ENCODE measurements at regions not wholly inside any gene's neighbourhood (a gene's known extent, or its start where the extent isn't known, plus 50 kb on each side); places are given as distances from the start of the nearest gene placed in this dataset.

DNA sequence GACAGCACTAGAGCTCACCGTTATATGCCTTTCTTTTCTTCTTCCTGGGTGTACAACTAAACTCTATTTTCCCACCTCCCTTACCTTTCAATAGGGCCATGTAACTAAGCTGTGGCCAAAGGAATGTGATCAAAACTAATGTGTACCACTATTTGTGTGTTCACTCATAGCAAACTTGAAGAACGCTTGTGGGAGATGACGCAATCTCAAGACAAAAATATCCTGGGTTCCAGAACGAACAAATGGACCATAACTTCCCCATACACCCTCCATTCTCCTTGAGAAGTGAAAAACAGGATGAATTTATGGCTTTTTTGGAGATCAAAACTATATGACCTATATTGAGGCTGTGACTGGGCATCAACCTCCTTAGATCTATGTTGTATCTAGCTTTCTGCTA lies 139.7 kb upstream of the GLRA2 start:
- Histone ChIP-seq H3K36me3 (no peaks in the 10 kb centered on the region), H3K27me3 (no peaks in the 10 kb centered on the region), H3K4me3 (no peak overlapping the region), H3K4me1 (no peaks in the 10 kb centered on the region), H3K27ac (no peak overlapping the region), H3K9me3 (no peaks in the 10 kb centered on the region)
- DNase-seq (ENCODE audit: low spot score in 2 of 2): no peak
- TF ChIP-seq EP300 (IDR thresholded peaks at IDR 0.05) (no peak), POLR2A (IDR thresholded peaks at IDR 0.05) (no peak)
- TF ChIP-seq, protein P1, sequence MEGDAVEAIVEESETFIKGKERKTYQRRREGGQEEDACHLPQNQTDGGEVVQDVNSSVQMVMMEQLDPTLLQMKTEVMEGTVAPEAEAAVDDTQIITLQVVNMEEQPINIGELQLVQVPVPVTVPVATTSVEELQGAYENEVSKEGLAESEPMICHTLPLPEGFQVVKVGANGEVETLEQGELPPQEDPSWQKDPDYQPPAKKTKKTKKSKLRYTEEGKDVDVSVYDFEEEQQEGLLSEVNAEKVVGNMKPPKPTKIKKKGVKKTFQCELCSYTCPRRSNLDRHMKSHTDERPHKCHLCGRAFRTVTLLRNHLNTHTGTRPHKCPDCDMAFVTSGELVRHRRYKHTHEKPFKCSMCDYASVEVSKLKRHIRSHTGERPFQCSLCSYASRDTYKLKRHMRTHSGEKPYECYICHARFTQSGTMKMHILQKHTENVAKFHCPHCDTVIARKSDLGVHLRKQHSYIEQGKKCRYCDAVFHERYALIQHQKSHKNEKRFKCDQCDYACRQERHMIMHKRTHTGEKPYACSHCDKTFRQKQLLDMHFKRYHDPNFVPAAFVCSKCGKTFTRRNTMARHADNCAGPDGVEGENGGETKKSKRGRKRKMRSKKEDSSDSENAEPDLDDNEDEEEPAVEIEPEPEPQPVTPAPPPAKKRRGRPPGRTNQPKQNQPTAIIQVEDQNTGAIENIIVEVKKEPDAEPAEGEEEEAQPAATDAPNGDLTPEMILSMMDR (IDR thresholded peaks at IDR 0.05): no peak
- 82 to 86% methylated on average over 4 of the region's 4 CpGs for WGBS, 2 donors

DNA sequence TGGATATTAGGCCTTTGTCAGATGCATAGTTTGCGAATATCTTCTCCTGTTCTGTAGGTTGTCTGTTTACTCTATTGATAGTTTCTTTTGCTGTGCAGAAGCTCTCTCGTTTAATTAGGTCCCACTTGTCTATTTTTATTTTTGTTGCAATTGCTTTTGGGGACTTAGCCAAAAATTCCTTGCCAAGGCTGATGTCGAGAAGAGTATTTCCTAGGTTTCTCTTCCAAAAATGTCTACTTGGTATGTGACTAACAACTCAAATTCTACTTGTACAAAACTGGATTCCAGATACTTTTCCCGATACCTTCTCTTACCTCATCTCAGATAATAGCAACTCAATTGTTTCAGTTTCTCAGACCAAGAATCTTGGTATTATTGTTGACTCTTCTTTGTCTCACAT lies 142.4 kb upstream of the GLRA2 start:
- Histone ChIP-seq H3K4me3 (no peak overlapping the region), H3K27me3 (no peaks in the 10 kb centered on the region), H3K36me3 (no peaks in the 10 kb centered on the region), H3K9me3 (no peaks in the 10 kb centered on the region), H3K4me1 (no peaks in the 10 kb centered on the region), H3K27ac (no peak overlapping the region)
- no peak for DNase-seq (ENCODE audit: low spot score in 2 of 2)
- TF ChIP-seq EP300 (IDR thresholded peaks at IDR 0.05): no peak
- no peak for TF ChIP-seq POLR2A (IDR thresholded peaks at IDR 0.05)
- TF ChIP-seq, protein P1 (IDR thresholded peaks at IDR 0.05): no peak
- 40 to 57% methylated on average over 4 of the region's 4 CpGs for WGBS, 2 donors

DNA sequence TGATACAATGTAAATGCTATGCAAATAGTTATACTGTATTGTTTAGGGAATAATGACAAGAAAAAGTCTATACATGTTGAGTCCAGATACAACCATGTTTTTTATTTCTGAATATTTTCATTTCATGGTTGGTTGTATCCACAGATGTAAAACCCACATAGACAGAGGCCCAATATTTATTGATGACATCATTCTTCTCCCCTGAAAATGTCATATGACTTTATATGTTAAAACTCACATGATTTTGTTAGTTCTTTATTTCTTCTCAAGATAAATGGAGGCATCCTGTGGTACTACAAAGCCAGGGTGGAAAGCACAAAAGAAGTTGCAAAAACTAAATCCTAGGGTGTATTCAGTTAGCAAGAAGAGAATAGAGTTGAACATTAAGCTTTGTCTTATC lies 149.3 kb upstream of the GLRA2 start:
- no peaks in the 10 kb centered on the region for H3K4me1 ChIP-seq
- no peaks in the 10 kb centered on the region for H3K9me3 ChIP-seq
- DNase-seq (ENCODE audit: low spot score in 2 of 2): no peak
- H3K4me3 ChIP-seq: no peak overlapping the region
- TF ChIP-seq EP300 (IDR thresholded peaks at IDR 0.05): no peak
- TF ChIP-seq, protein P1 (IDR thresholded peaks at IDR 0.05): no peak
- no peak for TF ChIP-seq POLR2A (IDR thresholded peaks at IDR 0.05)
- no peaks in the 10 kb centered on the region for H3K27me3 ChIP-seq
- no peak overlapping the region for H3K27ac ChIP-seq
- H3K36me3 ChIP-seq: no peaks in the 10 kb centered on the region

DNA sequence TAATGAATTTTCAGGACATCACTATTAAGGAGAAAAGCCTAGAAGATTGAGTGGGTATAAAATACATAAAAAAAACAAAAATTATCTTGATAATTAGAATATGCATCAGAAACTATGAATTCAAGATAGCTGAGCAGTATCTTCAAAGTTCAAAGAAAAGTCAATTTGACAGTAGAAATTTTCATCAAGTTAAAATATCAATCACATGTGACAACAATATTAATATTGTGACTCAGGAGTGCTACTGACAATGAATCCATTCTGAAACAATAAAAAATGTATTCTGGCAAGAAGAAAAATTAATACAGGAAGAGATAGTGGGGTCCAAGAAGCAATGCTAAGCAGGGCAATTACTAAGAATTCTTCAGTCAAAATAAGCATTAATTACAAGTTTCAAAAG lies 151.9 kb upstream of the GLRA2 start:
- no peaks in the 10 kb centered on the region for H3K36me3 ChIP-seq
- H3K27me3 ChIP-seq: no peaks in the 10 kb centered on the region
- no peak overlapping the region for H3K4me3 ChIP-seq
- H3K4me1 ChIP-seq: no peaks in the 10 kb centered on the region
- TF ChIP-seq POLR2A (IDR thresholded peaks at IDR 0.05) (no peak), EP300 (IDR thresholded peaks at IDR 0.05) (no peak)
- TF ChIP-seq, protein P1 (IDR thresholded peaks at IDR 0.05): no peak
- no peaks in the 10 kb centered on the region for H3K9me3 ChIP-seq
- no peak for DNase-seq (ENCODE audit: low spot score in 2 of 2)
- no peak overlapping the region for H3K27ac ChIP-seq

DNA sequence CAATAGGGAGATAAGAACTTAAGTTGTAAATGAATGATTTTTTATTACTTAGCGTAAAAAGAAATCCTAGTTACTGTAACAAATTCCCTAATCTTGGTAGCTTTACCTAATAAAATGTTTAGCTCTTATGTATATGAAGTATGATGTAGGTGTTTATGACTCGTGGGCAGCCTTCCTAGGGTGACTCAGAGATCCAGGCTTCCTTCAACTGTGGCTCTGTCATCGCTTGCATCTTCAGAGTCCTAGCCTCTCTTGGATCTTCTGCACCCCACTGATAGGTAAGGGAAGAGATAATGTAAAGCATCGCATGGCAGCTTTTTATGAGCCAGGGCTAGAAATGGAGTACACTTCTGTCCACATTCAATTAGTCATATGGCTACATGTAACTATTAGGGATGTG lies 165.6 kb upstream of the GLRA2 start:
- no peak for DNase-seq (ENCODE audit: low spot score in 2 of 2)
- Histone ChIP-seq H3K4me1 (no peaks in the 10 kb centered on the region), H3K4me3 (no peak overlapping the region), H3K36me3 (no peaks in the 10 kb centered on the region), H3K27me3 (no peaks in the 10 kb centered on the region), H3K27ac (no peak overlapping the region), H3K9me3 (no peaks in the 10 kb centered on the region)
- 79 to 86% methylated on average over 4 of the region's 4 CpGs for WGBS, 2 donors
- TF ChIP-seq, protein P1 (IDR thresholded peaks at IDR 0.05): no peak
- TF ChIP-seq EP300 (IDR thresholded peaks at IDR 0.05): no peak
